Stimulated activated CD4-positive, alpha-beta T cell treated with anti-CD3 and anti-CD28 coated beads, Interleukin-1b, Interleukin-23, amount 100 ng/mL, for 48 hours (primary cell): ENCODE measurements at regions not wholly inside any gene's neighbourhood (a gene's known extent, or its start where the extent isn't known, plus 50 kb on each side); places are given as distances from the start of the nearest gene placed in this dataset.

Experiments
- DNase-seq: peaks from one replicate; pipeline ENCODE4 v3.0.0-alpha.2; 2020

GRCh38 chr1:60575326-60575977, 501.9 kb upstream of the C1orf87 start:
- DNase-seq: no peak

- no peak for DNase-seq
These were observed 500.3 kb upstream of the C1orf87 start for GRCh38 chr1:60573726-60574409.

GRCh38 chr1:60573121-60573520, 499.6 kb upstream of the C1orf87 start:
- no peak for DNase-seq

GRCh38 chr1:60572378-60572777, 498.8 kb upstream of the C1orf87 start:
- no peak for DNase-seq

- no peak for DNase-seq
These were observed 498.2 kb upstream of the C1orf87 start for GRCh38 chr1:60571811-60572210.

GRCh38 chr1:60569189-60569588, 495.6 kb upstream of the C1orf87 start:
- no peak for DNase-seq

GRCh38 chr1:60567256-60567655, 493.7 kb upstream of the C1orf87 start:
- no peak for DNase-seq

GRCh38 chr1:60564916-60565750, 491.6 kb upstream of the C1orf87 start:
- no peak for DNase-seq

GRCh38 chr1:60563777-60564535, 490.4 kb upstream of the C1orf87 start:
- no peak for DNase-seq

GRCh38 chr1:60562740-60563139, 489.2 kb upstream of the C1orf87 start:
- DNase-seq: no peak

GRCh38 chr1:60560701-60561100, 487.1 kb upstream of the C1orf87 start:
- DNase-seq: no peak

- DNase-seq: no peak
These were observed 484.7 kb upstream of the C1orf87 start for GRCh38 chr1:60558236-60558635.

- no peak for DNase-seq
These were observed 480.2 kb upstream of the C1orf87 start for GRCh38 chr1:60553730-60554129.

- DNase-seq: no peak
These were observed 474.3 kb upstream of the C1orf87 start for GRCh38 chr1:60547821-60548220.

GRCh38 chr1:60541831-60542532, 468.4 kb upstream of the C1orf87 start:
- no peak for DNase-seq

- DNase-seq: no peak
These were observed 466.6 kb upstream of the C1orf87 start for GRCh38 chr1:60540141-60540540.

- no peak for DNase-seq
These were observed 462.1 kb upstream of the C1orf87 start for GRCh38 chr1:60535713-60536112.

GRCh38 chr1:60527567-60527966, 454.0 kb upstream of the C1orf87 start:
- DNase-seq: no peak

GRCh38 chr1:60516996-60517395, 443.4 kb upstream of the C1orf87 start:
- DNase-seq: no peak

- no peak for DNase-seq
These were observed 436.6 kb upstream of the C1orf87 start for GRCh38 chr1:60510162-60510561.

- no peak for DNase-seq
These were observed 430.8 kb upstream of the C1orf87 start for GRCh38 chr1:60504206-60504840.
